Activated CD4-positive, alpha-beta T cell treated with anti-CD3 and anti-CD28 coated beads, Interleukin-2, Interleukin-6, amounts not matched to agents 100 ng/mL and 50 ng/mL, durations not matched to agents 16 hours and 8 hours (primary cell): ENCODE measurements at regions not wholly inside any gene's neighbourhood (a gene's known extent, or its start where the extent isn't known, plus 50 kb on each side); places are given as distances from the start of the nearest gene placed in this dataset.

ENCODE experiments used
- DNase-seq: peaks from one replicate; pipeline ENCODE4 v3.0.0-alpha.2; 2020

DNA sequence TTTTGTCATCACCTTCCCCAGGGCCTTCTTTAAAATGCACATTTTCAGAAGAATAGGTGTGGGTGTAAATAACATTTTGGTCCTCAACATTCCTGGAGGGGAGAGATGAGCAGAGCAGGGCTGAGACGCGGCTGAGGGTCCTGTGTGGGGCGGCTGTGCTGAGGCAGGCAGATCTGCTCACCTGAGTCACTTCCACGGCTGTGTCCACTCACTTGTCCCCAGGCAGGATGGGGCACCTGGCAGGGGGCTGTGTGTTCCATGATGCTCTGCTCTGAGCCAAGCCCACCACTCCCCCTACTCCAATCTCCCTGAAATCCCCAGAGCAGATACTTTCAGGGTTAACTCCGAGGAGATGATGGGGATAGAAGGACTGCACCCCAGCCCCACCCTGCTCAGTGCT, 93.8 kb downstream of the GLRX3 start:
- no peak for DNase-seq

DNA sequence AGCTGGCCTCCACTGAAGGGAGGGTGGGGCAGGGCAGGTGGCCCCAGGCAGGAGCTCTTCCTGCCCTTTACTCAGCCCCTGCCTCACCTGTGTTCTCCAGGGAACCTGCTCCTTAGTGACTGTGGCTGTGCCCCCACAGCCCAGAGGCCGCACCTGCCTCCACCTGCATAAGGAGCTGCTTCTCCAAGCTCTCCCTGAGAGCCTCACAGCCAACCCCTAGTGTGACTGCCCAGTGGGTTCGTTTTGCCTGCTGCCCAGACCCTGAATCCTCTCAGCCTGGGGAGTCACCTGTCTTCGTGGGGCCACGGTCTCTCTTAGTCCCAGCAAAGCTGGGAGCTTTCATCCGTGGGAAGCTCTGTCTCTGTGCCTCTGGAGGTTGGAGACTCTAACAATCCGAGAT, 94.4 kb downstream of the GLRX3 start:
- no peak for DNase-seq

DNA sequence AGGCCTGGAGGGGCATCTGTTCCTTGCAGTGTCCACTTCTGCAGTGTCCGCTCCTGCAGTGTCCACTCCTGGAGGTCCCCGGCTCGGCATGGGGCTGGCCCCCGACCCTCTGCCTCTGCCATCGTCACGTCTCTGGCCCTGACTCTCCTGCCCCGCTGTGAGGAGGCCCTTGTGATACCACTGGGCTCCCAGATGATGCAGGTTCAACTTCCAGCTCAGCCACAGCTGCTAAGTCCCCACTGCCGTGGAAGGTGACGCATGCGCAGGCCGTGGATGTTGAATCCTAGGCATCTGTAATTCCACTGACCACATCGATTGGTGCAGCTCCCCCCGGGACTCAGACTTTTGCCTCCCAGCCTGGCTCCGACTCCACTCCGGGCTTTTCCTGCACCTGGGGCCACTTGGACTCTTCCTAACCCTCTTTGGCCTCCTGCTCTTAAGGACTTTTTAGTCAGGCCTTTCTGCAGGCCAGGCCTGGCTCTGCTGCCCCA, 95.1 kb downstream of the GLRX3 start:
- DNase-seq, result no peak

DNA sequence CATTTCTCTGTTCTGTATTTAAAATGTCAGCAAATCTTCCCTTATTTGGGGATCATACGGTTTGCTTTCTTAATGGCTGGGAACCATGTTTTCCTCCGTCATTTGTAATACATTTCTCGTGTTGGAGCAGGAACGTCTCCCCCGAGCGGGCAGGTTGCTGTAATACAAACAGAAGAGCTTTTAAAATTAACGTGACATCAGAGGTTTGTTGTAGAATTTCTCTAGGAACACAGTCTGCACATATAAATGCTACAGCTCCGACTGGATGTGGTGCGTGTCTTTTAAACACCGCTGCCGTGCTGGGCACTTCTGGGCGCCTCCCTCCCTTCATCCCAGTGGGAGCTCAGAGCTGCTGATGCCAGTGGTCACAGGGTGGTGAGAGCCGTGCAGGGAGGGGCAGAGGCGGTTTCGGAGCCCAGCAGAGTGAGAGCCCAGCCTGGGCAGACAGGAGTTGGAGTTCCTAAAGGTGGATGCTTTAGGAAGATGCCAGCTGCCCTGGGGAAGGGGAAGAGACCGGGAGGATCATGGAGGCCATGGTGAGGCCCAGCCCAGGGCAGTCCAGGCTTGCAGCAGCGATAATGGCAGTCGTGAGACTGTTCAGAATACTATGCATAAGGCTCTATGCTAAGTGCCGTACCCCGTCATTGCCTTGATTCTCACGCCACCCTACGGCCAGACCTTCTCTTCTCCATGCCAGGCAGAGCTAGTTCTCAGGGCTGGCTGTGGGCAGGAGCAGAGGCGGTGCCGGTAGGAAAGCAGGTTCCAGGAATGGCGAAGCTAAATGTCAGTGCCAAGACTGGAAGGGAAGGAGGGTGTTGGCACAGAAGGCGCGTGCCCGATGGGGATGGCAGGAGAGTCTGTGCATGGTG, 96.2 kb downstream of the GLRX3 start:
- no peak for DNase-seq

DNA sequence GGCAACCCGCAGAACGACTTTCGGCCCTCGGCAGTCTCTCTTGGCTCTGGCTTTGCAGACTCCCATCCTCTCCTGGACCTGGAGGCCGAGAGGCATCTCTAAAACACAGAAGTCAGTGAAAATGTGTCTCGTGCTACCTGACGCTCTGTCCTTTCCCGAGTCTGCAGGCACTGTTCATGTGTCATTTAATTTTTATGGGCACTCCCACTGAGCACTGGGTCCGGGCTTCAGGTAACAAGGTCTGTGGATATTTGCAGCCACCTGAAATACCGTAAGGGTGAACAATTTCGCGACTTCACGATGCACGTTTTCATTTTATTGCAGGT, 96.8 kb downstream of the GLRX3 start:
- DNase-seq, result no peak

DNA sequence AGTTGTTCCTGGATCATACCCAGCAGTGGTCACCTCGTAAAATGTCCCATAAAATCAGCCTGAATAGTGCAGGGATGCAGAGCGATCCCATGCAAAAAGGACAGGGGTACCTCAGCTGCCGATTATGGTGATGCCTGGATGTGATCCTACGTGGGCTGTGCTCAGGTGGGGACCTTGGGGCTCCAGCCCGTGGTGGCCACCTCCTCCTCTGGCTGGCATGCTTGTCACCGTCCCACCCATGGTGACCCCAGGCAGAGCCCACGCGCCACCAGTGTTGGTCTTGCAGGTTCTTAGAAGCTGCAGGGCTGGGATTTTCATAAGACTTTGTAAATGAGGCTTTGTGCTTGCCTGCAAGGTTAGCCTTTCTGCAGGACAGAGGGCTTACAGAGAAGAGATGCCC, 97.2 kb downstream of the GLRX3 start:
- DNase-seq, result no peak

DNA sequence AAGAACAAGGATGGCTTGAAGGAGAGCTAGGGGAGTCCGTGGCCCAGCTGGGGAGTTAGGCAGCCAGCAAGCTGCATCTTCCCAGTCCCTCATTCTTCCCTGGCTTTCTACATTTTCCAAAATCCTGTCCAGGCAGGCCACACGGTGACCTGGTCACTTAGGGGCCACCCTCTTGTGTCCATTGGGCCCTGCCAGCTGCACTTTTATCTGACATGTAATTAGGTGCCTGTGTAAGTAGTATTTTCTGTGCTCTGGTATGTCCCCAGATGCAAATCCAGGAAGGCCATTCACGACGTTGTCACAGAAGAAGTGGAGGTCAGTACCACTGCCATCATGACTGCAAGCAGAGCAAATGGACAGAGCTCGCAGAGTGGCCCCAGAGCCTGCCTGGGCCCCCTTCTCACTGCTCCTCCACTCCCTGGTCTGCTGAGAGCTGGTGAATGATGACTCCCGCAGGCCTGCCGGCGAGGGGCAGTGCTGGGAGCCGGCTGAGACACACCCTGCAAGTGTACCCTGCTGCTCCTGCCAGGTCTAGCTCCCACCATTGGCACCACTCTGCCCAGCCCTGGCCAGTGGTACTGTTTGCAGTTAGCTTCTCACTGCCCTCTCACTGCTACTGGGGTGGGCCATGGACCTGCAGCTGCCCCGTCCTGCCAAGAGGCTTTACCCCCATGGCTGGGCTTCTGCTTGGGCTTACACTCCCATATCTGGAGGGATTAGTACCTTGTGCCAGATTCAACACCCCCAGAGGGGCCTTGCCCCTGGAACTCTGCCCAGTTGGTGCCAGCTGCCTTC, 98.2 kb downstream of the GLRX3 start:
- DNase-seq, result no peak

DNA sequence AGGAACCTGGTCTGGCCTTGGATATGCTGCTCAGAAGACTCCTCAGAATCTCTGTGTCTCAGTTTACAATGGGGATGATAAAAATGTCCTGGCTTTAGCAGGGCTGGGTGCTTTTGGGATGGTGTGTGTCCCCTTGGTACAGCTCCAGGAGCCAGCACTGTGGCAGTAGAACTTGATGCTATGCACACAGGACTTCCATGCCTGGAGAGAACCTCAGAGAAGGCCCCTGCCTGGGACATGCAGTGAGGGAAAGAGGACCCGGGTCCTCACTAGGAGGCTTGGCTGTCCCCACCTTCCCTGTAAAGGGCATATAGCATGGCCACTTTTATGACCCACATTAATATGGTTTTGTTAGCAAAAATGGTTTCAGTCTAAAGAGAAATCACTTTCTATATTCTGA, 100.5 kb downstream of the GLRX3 start:
- DNase-seq, result no peak

DNA sequence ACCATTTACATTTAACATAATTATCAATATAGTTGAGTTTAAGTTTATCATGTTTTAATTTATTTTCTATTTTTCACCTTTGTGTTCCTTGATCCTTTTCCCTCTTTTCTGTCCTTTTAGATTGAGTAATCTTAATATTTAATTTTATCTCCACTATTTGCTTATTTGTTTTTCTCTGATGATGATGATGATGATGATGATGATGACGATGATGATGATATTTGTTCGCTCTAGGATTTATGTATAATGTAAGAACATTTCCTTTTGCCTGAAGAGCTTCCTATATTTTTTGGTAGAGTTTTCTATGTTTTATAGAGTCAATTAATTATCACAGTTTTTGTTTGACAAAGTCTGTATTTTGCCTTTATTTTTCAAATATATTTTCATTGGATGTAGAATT, 104.2 kb downstream of the GLRX3 start:
- DNase-seq, result no peak

DNA sequence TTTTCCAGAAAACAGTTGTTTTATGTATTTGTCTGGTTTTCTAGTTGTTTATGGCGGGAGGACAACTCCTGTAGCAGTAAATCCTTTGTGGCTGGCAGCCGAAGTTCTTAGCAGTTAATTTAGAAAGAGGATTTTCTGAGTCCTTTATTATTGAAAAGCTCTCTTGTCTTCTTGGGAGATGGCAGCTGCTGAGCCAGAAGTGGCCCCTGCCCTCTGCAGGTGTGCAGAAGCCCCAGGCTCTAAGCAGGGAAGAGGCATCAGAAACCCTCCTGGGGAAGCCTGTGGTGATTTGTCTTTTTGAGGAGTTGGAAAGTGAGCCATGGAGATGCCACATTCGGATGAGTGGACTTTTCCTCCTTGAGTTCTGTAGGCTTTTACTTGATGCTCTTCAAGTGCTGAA, 106.3 kb downstream of the GLRX3 start:
- no peak for DNase-seq

DNA sequence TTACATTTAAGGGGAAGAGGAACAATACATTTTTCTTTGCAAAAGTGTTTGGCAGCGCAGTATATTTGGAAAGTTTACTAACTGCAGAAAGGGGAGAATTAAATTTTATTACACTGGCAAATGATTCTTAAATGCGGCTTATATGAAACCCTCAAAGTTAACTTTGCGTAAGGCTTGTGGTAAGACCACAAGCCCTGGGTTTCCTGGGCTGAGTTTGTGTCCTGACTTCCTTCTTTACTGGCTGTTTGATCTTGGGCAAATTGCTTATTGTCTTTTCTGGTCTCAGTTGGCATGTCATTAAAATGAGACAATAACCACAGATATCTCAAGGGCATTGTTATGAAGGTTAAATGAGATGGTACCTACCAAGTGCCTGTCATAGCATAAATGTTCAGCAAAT, 106.8 kb downstream of the GLRX3 start:
- no peak for DNase-seq

DNA sequence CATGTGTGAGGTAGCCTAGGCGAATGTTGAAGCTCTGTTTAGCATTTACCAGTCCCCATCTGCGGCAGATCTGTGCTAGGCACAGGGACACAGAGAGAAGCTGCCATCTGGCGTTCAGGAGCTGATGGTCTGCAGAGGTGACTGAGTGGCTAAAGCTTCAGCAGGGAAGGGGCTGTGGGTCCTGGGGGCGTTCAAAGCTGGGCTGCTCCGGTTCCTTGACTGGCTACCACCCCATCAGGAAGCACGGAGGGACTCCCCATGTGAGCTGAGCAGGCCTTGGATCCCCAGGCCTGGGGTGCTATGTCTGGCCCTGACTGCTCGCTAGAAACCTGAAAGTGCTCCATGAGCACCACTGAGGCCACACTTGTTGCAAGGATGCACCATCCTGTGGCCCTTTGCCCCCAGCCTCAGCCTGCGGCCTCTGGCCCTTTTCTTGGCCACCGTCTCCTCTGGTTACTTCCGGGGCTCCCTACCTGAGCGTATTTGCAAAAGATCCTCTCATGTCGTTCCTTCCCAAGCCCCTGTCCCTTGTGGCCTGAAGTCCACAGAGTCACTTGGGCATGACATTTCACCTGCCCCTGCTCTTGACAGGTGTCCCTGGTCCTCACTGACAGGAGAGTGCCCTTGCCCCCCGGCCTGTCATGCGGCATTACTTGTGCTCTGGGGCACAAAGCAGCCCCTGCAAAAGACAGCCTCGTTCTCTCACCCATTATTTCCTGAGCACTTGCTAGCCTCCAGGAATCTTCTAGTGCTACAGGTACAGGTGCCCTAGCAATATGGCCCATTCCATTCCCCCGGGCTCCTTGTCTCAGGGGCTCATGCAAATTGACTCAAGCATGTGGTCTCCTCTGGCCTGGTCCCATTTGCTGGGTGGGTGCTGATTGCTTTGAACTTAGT, 108.1 kb downstream of the GLRX3 start:
- DNase-seq, result no peak

DNA sequence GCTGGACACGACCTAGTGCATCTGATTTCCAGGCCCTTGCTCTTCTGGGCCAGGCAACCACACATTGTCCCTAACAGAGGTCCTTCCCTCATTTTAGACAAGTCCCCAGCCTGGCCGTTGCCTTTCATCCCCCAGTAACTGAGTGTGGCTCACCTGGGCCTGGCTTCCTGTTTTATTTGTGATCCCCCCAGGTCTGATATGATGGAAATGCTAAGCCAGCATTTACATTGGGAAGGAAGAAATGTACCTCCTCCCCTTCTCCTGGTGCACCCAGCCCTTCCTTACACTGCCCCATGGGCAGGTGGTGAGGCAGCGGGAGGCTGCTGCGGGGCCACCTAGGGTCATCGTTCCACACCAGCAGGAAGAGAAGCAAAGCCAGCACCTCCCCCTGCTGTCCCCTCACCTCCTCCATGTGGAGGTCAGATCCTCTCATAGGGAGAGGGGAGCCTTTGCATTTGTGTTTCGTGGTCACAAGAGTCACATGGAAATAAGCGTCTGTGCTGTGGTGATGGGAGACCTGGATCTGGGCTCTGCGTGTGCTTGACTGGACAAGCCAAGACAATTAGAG, 108.8 kb downstream of the GLRX3 start:
- DNase-seq, result no peak

DNA sequence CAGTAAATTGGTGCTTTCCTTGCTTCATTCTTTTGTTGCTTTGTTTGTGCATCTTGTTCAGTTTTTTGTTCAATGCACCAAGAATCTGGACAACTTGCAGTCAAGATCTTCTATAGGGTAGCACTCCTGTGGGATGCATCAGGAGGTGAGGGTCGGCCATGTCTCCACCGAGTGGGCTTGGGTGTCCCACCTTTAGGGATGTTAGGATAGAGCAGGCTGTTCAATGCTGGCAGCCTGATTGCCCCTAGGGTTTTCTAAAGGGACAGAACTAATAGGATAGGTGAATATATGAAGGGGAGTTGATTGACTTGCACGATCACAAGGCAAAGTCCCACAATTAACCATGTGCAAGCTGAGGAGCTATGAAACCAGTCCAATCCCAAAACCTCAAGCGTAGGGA, 109.9 kb downstream of the GLRX3 start:
- DNase-seq, result no peak

DNA sequence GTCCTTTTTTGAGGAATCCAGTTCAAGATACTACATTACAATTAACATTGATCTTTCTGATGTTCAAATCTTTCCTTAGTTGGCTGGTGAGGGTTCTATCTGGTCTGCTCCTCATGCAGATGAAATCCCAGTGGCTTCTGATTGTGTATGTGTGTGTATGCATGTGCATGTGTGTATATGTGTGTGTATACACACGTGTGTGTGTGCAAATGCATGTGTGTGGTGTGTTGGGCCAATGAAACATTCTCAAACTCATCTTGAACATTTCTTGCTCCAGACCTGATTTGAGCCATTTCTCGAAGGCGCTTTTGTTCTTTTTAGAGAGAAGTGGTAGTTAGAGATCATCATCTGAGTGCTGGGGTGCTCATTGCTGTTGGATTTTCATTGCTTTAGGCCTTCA, 113.9 kb downstream of the GLRX3 start:
- no peak for DNase-seq

DNA sequence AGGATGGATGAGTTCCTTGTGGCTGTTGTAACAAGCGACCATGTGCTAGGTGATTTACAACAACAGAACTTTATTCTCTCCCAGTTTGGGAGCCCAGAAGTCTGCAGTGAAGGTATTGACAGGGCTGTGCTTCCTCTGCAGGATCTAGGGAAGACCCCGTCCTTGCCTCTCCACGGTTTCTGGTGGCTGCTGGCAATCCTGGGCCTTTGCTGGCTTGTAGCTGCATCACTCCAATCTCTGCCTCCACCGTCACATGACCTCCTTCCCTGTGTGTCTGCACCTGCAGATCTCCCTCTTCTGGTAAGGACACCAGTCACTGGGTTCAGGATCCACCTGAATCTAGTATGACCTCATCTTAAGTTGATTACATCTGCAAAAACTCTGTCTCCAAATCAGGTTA, 115.6 kb downstream of the GLRX3 start:
- DNase-seq, result no peak

DNA sequence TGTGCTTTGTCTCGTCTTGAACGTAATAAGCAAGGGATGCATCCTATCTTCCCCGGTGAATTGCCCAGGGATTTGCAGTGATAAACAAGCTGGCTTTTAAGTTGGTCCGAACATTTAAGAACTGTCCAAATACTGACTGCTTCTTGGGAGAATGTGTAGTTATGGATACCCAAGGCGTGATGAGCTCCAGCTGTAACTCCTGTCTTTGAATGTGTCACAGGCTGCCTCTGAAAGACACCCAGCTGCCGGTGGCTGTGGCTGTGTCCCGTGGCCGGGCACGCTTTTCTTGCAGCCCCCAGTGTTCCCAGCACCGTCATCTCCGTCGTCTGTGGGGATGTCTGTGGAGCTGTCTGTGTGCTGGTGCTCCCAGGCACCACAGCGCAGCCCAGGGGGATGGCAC, 118.1 kb downstream of the GLRX3 start:
- DNase-seq, result no peak

DNA sequence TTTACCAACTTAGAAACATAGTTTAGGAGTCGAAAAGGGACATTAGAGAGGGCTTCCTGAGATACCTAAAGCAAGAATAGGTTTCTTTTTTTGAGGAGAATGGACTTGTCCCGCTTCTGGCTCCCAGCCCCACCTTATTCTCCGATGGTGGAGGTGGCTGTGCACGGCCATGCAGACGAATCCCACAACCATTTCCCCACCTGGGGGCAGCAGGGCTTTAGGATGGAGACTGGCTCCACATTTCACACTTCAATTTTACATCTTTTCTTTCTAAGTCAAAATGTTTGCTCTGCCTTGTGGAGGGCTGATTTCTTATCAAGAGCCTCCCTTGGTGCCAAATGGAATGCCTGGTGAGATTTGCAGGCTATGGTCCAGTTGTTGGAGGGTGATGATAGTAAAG, 118.5 kb downstream of the GLRX3 start:
- DNase-seq, result peak; percentile 47

DNA sequence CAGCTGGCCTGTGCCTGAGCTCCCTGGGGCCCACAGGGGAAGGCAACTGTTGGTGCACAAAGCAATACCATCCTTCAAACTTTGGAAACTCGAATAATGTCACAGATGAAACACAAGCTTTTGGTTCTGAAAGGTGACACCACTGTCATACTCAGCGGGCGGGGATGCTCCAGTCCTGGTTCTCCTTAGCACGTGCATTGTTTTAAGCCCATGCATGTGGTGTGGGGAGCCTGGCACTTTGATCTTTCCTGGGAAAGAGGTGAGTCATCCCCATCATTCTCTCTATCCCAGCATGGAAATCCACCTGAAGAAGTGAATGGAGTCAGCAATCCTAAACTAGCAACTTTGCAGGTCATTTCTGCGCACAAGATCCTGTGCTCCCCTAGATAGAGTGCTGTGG, 119.6 kb downstream of the GLRX3 start:
- no peak for DNase-seq

DNA sequence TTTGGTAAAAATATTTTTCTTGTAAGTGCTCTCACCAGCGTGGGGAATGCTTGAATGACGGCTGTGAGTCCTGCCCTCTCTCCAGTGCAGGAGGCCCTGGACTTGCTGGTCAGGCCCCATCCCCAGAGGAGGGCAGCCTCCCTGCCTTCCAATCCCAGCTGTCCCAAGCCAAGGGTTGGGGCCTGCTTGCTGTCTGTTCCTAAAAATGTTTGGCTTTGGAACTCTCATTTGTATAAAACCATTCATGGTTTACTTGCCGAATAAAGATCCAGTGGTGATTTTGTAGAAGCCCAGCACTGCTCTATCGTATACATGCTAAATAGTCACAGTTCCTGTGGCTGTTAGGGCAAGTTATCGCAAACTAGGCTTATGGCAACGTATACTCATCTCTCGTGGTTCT, 121.7 kb downstream of the GLRX3 start:
- DNase-seq, result no peak

DNA sequence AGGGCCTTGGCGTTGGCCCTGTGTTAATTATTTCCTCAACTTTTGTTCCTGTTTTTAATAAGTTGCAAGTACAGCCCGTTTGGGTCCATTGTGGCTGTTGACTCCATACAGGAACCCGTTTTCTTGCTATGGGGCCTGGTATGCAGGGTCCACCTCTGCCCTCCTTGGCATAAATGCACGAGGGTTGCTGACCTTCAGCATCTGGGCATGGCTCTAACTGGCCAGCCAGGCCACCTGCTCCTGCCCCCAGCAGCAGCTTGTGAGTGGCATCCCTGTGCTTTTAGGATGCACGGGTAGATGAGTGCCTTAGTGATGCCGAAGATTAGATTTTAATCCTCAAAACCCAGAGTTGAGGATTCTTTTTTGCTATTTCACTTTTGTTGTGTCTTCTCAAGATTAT, 123.2 kb downstream of the GLRX3 start:
- DNase-seq, result no peak

DNA sequence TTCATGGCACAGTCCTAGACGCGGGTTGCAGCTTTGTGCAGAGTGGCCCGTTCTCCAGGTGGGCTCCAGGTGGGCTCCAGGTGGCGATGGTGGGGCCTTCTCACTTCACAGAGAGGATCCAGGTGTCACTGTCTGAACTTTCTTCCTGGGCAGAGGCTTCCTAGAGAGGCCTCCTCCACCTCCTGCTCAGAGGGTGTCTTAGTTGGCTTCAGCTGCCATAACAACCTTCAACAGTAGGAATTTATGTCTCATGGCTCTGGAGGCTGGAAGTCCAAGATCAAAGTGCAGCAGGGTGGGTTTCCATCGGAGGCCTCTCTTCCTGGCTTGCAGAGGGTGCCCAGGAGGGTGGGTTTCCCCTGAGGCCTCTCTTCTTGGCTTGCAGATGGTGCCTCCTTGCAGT, 125.1 kb downstream of the GLRX3 start:
- no peak for DNase-seq

DNA sequence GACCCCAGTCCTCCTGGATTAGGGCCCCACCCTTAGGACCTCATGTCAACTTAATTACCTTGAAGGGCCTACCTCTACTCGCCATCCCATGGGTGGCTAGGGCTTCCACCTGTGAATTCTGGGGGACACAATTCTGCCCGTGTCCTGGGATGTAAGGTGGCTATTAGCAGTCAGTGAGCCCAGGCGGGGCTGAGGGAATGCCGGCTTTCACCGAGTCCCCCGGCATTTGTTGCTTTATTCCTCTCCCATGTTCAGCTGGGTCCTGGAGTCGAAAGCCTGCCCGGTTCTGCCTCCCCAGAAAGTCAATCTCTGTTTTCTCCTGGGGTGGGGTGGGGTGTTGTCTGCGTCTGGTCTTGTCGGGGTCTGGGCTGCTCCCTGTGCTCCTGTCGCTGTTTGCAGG, 125.6 kb downstream of the GLRX3 start:
- no peak for DNase-seq
